ENCODE measurements at regions not wholly inside any gene's neighbourhood (a gene's known extent, or its start where the extent isn't known, plus 50 kb on each side); places are given as distances from the start of the nearest gene placed in this dataset.
"Not testable (repeated sequence)": the region's sequence is repeated elsewhere in the genome, so short reads cannot be mapped to it uniquely, and the experiment has no call there.

DNA sequence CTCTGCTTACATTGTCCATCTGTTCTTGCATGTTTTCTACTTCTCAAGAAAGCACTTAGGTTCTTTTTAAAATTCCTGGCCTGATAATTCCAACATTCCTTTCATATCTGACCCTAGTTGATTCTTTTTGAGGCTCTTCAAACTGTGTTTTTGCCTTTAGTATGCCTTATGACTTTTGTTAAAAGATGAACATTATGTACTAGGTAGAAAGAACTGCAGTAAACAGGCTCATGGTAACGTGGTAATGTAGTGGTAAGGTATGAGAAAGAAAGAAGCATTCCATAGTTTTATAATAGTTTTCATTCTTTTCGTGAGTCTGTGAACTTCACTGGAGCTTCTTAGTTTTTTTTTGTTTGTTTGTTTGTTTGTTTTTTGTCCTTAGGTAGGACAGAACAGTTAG lies 306.4 kb downstream of the MBD2 start:
- DNase-seq, result no peak

DNA sequence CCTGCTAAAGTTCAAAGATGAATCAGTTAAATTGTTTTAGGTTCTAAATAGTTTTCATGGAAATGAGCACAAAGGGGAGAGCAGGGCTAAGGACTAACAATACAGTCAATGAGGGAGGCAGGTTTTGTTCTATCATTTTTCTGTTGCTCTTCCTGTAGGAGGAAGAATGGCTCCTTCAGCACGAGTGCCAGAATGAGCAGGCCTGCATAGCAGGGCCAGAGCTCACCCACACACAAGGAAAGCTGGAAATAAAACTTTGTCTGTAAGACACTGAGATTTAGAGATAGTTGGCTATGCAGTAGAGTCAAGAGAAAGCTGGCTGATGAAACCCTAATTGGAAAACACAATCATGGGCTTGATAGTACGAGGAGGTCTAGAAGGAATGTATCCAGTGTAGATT lies 313.3 kb downstream of the MBD2 start:
- no peak for DNase-seq

DNA sequence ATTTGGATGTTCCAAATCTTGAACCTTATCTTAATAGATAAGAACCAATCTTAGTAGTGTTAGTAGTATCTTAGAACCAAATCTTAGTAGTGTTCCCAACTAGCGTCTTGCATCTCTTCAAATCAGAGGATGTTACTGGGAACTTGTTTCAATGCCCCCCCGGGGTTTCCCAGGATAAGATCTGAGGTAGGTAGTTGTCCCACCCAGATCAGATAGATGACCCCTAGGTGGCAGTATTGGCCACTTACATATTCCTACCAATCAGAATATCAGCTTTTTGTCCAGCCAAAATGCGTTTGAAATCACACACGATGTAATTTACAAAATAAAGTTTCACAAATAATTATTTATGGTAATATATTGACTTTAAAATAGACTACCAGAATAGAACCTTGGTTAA lies 314.8 kb downstream of the MBD2 start:
- no peak for DNase-seq

DNA sequence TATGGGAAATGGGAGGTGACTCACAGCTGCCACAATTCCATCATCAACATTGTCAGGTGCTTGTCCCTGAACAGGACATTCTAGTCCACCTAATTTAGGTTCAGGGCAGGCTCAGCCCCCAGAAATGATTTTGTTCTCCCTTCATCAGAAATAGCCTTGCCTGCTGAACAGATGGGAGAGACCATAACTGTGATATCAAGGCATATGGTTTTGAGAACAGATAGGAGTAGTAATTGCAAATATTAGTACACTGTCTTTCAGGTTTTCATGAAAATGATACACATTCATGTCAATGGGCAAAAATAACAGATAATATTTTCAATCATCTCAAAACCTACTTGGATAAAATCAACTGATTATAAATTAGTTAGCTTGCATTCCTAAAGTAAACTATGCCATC lies 316.5 kb downstream of the MBD2 start:
- no peak for DNase-seq

DNA sequence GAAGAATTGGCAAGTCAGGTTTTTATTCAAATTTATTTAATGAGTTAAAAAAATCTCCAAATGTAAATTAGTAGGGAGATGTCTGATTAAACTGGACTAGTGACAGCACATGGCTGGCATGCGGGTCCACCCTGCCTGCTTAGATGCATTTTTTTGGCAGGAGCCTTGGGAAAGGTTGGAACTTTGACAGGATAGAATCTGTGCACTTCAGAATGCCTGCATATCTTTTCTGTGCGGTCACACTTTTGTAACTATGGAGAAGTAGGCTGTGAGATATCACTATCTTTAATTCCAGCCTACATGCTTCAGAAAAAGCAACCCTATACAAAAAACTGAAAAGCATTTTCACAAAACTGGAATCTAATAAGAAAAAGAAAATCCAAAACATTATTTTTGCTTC lies 317.8 kb downstream of the MBD2 start:
- DNase-seq, result no peak

DNA sequence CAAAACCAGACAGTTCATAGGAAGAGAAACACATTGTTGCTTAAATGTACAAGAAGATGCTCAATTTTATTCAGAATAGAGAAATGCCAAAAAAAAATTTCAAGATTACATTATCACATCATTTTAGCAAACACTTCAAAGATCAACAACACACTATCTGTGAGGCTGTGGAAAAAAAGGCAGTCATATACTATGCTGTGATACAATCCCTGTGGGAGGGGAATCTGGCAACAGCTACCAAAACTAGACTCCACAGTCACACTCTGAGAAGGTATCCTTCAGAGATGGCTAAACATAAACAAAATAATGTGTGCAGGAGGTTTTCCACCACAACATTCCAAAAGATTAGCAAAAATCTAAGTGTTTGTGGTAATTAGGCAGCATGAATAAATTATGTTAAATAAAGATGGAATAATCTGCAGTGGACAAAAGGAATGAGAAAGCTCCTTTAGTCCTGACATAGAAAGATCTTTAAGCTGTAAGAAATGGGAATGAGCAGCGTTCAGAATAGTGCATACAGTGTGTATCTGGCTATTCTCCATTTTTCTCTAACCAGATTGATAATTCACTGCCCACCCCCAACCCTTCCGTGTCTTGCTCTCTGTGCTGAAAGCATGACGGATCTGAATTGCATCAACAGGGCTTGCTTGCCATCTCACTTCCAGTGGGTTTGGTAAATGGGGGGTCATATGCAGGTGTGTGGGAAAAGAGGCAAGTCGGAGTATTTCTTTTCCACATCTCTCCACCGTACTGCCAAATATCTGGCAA lies 329.6 kb downstream of the MBD2 start:
- no peak for DNase-seq

DNA sequence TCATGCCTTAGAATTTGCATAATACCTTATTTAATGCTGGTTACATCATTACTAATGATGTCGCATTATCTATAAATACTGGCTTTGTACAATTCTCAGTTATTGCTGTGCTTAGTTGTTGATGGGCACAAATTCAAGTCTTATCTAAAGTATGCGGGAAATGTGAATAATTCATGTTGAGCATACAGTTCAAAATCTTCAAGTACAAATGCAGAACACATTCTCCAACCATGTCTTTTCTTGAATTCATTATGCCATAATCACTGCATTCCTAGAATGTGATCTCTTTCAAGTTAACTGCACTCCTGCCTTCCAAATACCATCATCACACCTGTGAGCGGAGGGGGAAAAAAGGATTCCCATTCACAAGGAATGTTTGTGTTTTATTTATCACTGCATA lies 337.0 kb downstream of the MBD2 start:
- no peak for DNase-seq

DNA sequence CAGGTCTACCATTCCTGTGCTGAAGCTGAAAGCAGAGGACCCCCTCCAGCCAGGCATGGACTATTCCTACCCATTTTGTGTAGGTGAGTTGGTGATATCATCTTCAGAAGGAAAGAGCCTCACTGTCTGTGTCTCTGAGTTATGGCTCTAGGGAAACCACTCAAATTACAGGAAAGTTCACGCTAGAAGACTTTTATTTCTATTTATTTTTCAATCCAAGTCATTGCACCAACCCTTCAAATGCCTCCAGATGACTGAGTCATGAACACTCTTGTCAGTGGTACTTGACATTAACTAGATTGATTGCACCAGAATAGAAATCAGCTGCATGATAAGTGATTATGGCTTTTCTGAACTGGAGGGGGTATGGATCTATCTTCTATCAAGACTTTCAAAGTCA lies 338.4 kb downstream of the MBD2 start:
- no peak for DNase-seq

DNA sequence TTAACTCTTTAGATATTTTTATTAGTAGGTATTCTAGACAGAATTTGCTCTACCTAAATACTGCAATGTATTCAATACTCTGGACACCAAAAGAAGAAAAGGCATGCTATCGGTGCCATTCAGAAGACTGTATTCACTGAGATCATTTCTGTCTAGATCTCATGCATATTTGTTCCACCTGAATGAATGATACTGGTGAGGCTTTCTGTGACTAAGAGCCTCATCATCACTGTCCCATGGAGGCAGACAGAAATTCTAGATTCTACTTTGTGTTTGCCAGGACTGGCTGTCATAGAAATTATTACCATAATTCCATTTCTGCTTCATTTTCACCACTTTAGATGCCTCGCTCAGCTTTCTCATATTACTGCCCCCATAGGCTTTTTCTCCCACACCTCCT lies 340.7 kb downstream of the MBD2 start:
- DNase-seq, result no peak

DNA sequence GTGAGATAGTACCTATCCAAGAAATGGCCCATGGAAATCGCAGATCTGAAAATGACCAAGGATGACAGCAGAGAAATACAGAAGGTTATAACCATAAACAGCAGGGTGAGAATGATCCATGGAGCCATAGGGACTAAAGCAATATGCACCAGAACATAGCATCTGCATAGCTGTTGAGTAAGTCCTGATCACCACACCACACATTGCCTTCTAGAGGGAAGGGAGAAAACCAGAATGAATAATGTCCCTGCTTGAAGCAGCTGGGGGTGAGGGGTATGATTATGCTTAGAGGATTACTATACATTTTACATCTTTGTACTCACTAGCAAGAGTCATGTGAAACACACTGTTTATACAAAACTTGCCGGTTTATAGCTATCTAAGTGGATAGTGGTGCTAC lies 350.4 kb downstream of the MBD2 start:
- no peak for DNase-seq

DNA sequence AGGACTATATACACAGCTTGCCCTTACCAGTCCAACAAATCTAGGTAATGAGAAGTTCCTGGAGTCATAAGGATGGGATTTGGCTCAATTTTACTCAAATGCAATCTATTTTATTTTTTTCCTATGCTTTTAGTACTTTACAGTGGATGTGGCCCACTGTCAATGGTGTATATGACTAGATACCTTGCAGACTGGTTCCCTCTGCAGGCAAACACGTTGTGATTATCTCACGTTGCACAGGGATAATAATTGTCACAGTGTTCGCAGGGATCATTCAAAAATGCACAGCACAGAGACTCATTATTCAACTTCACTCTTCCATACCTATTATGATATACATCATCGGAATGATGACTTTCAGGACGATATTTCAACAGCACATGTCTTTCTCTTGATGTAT lies 359.7 kb downstream of the MBD2 start:
- DNase-seq, result no peak

DNA sequence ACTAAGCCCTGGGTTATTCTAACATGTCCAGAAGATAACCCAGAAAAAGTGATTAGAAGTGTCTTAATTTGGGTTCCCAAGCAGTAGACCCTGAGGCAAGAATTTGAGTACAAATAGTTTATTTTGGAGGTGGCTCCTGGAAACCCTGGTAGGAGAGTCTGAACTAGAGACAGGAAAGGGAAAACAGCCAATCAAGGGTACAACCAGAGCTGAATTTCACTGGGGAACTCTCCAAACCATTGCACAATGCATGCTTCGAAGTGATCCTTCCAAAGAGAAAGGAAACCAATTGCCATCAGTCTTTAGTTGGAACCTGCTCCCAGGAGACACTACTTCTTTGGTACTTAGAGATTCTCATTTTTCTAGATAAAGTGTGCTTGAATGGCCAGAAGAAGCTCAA lies 361.5 kb downstream of the MBD2 start:
- no peak for DNase-seq

DNA sequence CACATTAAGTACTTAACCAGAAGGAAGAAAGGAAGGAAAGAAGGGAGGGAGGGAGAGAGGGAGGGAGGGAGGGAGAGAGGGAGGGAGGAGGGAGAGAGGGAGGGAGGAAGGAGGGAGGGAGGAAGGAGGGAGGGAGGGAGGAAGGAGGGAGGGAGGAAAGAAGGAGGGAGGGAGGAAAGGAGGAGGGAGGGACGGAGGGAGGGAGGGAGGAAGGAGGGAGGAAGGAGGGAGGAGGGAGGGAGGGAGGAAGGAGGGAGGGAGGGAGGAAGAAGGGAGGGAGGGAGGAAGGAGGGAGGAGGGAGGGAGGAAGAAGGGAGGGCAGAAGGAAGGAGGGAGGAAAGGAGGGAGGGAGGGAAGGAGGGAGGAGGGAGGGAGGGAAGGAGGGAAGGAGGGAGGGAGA lies 363.3 kb downstream of the MBD2 start:
- no peak for DNase-seq

DNA sequence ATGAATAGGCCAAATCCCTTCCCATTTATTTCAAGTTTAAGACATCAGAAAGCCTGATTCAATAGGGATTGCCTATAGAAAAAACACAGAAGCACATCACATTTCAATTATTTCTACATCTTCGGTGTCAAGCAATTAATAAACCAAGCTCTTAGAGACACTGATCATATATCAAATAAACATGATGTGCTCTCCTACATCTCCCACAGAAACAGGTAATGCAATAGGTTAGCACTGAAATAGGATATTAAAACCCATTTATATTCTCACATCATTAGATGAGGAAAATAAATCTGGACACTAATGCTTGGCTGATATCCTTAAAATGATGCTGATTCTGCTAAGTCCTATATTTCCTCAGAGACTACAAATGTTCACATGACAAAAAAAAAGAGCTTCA lies 364.7 kb downstream of the MBD2 start:
- DNase-seq, result no peak

DNA sequence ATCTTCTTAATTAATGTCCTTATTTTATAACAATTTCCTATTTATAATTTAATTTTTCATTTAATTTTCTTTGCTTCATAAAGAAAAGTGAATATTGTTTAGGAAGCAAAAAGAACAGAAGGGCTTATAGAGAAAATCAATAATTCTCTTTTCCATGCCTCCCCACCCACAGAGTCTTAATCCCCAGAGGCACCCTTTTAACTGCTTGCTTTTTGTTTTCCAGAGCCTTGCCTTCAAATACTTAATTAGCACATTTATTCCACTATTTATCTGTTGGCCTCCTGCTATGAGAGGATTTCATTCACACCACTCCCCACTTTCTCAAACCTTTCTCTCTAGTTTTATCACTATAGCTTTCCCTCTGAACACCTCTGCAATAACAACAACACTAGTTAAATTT lies 373.6 kb downstream of the MBD2 start:
- no peak for DNase-seq

DNA sequence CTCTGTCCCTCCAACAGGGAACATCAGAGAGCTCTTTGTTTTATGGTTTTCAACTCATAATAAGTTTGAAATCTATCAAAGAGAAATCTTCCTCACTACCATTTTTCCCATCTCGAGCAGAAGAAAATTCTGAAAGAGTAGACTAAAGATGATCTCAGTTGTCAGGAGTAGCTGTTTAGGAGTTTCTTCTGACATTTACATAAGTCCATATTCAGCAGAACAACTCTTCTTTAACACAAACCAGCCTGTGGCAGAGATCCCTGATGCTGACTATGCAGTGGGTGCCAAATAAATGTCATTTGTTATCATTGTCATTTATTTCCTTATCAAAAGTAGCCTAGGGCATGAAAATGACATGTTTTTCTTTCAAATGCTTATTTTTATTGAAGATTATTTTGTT lies 380.7 kb downstream of the MBD2 start:
- DNase-seq, result no peak

DNA sequence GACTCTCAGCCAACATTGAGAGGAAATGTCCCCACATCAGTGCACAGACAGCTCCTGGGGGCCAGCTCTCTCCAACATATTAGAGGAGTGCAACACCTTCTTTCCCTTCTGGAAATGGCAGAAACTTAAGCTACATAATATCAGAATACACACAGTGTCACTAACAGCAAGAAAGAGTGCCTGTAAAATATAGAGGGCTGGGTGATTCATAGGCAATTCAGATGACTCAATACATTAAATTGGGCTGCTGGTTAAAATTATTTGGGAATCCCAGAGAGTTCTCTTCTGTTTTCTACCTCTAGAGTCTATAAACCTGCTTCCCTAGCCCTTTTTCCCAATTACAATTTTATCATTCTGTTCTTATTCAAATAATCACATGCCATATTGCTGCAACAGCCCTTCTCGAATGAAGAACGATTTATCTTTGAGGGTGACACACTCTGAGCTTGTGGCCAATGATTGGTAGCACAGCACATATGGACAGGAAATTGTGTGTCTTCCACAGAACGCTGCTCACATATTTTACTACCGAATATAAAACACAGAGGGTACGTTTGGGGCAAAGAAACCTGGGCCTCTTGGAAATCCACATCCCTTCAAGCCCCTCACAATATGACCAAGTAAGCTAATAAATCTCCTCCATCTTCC lies 381.2 kb downstream of the MBD2 start:
- DNase-seq, result no peak

DNA sequence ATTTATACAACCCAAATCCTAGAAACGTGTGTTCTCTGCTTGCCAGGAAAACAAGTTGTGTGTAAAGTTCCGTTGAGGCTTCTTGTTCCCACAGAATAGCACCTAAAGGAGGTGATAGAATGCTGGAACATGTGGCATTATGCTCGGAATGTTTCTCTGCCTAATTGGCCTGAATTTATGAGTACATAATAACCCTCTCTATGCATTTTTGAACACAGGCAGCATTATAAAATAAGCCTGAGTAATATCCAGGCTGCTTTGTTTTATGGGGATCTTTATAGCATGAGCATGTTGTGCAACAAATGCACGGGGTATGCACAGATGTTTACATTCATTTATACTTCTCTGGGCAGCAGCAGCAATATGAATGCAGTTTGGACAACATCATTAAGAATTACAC lies 385.7 kb downstream of the MBD2 start:
- DNase-seq, result no peak

DNA sequence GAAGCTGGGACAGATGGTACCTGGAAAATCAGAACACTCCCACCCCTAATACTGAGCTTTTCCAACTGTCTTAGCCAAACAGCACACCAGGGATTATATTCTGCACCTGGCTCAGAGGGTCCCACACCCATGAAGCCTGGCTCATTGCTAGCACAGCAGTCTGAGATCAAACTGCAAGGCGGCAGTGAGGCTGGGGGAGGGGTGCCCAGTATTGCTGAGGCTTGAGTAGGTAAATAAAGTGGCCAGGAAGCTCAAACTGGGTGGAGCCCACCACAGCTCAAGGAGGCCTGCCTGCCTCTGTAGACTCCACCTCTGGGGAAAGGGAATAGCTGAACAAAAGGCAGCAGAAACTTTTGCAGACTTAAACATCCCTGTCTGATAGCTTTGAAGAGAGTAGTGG lies 403.3 kb downstream of the MBD2 start:
- not testable (repeated sequence) for DNase-seq

DNA sequence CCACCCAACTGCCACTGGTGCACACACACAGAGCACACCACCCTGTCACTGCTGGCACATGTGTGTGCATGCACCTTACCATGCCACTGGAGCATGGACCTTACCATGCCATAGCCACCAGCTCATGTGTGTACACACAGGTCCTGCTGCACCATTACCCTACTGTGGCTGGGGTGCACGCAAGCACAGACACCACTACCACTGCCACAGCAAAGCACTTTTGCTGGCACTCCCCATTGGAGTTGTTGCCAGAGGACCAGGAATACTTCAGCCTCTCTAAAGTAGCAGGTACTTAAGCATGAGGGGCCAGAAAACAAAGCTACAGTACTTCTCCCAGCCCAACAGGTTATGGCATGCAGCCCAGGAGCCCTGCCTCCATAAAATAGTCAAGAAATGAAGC lies 404.8 kb downstream of the MBD2 start:
- no peak for DNase-seq

DNA sequence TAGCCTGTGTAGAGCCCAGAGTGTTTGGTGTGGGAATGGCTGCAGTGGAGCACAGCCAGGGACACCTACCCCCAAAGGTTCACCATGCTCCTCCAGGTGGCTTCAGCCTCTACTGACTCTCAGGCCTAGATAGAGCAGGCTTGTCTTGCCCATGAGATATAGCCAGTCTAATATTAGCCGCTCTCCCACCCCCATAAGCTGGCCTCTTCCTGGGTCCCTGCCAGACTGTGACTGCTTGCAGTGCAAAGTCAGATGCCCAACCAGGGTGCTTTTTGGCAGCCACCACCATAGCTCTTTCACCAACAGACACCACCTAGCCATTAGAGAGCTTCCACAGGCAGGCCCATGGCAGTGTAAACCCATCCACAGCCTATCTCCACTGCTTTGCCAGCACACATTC lies 405.3 kb downstream of the MBD2 start:
- DNase-seq, result no peak

DNA sequence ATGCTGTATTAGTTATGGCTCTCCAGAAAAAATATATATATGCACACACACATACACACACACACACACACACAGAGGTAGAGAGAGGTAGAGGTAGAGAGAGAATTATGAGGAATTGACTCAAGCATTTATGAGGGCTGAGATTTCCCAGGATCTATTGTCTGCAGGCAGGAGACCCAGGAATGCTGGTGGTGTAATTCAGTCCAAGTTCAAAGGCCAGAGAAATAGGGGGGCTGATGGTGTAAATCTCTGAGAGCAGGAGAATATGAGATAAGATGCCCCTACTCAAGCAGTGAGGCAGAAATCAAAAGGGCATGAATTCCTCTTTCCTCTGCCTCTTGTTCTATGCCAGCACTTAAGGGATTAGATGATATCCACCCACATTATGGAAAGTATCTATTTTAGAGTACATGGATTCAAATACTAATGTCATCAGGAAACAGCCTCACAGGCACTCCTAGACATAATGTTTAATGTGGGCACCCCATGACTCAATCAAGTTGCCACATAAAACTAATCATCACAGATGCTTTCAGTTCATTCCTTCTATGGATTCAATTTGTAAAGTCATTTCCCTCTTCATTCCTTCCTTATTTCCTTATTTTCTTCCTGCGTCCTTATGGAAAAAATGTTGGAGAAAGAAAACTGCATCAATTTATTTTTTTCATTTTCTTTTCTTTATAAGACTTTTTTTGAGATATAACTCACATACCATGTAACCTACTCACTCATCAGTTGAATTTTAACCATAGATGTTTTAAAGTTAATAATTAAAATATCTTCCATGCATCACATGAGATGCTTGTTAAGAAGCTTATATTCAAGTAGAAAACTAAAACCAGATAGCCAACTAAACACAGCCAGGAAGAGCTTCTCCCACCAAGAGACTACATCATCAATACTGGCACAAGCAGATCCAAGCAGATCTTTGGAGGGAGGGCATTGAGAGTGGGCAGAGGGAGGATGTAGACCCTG lies 406.2 kb downstream of the MBD2 start:
- no peak for DNase-seq

DNA sequence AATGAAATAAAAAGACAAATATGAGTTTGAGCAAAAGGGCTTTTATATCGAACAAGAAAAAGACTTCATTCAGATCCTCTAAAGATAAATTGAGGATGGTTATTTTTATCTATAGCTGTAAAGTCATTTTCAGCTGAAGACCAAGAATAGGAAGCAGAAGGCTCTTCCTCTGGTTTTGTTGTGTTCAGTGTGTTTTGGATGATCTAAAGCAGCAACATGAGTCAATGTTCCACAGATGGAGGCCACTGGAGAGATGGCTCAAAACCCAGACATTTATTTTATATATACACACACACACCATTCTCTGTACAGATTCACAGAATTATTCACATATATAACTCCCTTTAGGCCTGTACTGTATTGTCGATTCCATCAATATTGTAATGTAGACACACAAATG lies 424.3 kb downstream of the MBD2 start:
- DNase-seq, result no peak

DNA sequence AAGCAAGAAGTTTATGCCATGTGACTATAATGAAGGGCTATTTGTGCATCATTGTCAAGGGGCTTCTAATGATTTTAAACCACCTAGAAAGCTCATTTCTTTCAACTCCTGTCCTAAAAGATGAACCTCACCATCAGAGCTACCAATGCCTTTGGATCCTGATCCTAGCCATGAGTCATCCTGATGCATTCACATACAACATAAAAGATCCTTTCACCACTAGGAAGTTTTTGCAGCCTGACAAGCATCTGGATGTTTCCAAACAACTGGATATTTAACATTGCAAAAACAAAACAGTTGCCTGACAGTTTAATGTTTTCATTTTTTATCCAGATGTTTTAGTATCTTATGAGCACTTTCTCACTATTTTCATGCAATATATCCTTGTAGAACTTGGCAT lies 425.3 kb downstream of the MBD2 start:
- no peak for DNase-seq

All from NCI-H187 (cell line).